GM18507 (cell line): ENCODE measurements at regions not wholly inside any gene's neighbourhood (a gene's known extent, or its start where the extent isn't known, plus 50 kb on each side); places are given as distances from the start of the nearest gene placed in this dataset.
"Not testable (repeated sequence)": the region's sequence is repeated elsewhere in the genome, so short reads cannot be mapped to it uniquely, and the experiment has no call there.

ENCODE experiments used
- DNase-seq: peaks from one replicate; pipeline ENCODE4 v3.0.0; 2011; ENCODE audit warnings: low read depth; ENCODE audit not compliant: insufficient read length; ENCODE audit errors: extremely low spot score
- FAIRE-seq: peaks from 2 replicates; lab custom pipeline; 2011; peaks lifted over from hg19 to GRCh38; lab: Jason Lieb, UNC

DNA sequence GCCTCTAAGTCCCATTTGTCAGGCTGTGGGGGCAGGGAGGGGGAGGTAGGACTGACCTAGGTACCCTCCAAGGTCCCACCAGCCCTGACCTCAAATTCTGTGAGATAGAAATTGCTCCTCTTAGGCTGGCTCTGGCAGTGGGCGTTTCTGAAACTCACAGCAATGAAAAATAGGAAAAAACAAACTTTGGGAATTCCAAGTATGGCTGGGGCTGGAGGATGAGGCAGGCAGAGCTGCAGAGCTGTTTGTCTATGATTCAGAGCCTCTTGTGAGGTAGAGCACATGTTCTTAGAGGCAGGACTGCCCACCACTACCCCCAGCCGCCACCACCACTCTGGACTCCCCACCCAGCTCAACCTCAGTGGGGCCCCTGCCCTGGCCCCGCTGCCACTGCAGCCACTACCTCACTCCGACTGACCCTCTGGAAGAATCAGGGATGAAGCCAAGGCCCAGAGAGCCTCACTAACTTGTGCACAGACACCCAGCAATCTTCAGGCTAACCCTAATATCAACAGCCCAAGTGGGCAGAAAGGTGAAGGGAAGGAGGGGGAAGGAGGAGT, 98.2 kb downstream of the PJA1 start:
- no peak for DNase-seq
- FAIRE-seq = no peak

DNA sequence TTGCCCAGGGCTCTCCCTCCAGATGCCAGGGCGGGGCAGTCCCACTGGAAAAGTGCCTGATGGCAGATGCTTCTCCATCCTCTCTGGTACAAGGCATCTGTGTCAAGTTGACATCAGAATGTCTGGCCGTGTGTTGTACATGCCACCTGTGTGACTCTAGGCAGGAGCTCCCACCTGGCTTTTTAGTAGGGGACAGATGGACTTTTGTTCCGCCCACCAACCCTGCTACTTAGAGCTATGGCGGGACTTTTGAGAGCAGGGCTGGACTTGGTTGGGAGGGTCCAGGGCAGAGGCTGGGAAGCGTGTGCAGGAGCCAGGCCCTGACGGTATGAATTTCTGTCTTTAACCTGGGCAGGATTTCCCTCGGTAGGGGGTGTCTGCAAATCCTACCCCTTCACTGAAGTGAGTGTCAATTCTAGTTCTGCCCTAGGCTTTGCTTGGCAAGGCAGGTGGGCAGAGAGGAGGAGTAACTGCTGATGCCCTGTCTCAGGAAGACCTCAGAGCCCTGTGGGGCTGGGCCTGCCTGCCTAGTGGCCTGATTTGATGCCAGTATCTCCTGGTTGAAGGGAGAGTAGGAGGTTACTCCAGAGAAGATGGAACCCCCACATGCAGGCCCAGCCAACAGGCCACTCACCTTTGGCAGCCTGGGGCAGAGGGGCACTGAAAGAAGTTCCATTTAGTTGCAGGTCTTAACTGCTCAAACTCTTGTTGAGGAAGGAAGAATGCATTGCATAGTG, 99.1 kb downstream of the PJA1 start:
- no peak for FAIRE-seq
- DNase-seq = no peak

DNA sequence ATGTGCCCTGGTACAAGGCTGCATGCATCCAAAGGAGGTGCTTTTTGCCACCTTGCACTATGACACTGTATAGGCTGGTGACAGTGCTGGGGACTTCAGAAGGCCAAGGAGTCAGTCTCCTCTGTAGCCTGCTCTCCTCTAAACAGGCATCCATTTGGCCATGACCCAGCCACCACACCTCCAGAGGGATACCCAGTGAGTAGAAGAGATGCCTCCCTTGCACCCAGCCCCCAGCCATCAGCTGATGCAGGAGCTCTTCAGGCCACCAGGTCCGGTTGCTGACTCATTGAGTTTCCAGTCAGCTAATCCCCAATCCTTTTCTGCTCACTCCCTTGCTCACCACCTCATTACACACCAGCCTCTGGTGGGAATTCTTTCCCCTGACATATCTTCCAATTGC, 99.8 kb downstream of the PJA1 start:
- DNase-seq (no peak), FAIRE-seq (no peak)

DNA sequence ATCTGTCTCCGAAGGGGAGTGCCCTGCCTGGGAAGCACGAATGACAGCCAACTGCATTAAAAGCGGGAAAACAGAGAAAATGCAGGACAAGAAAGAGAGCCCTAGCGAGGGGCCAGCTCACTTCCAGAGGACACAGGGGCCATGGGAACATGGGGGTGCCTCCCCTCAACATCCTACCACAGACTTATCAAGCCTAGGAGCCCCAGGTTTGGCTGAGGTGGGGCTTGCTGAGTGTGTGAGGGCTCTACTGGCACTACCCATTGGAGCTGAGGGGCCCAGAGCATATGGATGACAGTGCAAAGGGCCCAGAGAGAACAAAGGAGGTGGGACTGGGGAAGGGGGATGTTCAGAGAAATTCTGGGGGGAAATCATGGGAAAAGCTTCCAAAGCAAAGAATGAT, 101.8 kb downstream of the PJA1 start:
- DNase-seq (no peak), FAIRE-seq (no peak)

DNA sequence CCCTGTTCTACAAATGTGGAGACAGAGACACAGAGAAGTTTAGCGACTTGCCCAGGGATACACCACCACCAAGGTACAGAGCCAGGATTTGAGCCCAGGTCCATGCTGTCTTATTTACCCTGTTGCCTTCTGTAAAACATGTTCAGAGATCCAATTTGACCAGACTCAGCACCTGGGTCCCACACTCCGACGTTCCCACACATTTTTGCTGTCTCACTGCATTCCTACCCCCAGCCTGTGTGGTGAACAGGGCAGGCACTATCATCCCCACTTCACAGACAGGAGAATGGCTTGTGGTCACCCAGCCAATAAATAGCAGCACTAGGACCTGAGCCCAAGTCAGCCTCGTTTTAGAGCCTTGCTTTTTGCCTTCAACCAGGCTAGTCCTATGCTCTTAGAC, 102.8 kb downstream of the PJA1 start:
- FAIRE-seq = no peak

DNA sequence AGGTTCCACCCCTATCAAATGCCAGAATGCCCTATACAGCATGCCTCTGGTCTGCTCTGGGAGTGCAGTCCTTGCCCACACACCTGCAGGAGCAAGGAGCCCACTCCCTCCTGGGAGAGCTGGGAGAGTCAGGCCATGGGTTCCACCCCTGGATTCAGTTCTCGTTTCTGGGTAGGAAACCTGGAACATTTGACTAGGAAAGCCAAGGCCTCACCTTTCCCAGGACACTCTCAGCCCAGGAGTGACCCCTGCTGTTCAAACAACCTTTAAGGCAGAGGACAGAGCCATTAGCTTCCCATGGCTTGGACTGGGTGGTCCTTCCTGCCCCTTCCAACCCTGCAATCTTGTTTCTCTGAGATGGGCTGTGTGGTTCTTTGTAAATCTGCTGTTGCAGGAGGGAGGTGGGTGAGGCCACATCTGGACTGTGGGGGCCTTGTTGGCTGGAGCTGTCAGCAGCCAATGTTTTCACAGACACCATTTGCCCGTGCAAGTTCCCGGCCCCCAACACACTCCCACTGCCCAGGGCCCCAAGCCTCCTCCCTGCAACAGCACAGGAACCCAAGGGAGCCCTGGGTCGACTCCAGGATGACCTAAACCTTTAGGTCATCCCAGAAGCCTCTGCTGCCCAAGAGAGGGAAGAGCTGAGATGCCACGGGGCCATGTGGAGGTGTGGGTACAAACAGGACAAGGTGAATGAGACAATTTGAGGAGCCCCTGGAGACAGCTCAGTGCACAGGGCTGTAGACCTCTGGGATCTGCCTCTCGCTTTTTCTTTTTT, 104.4 kb downstream of the PJA1 start:
- DNase-seq (no peak), FAIRE-seq (no peak)

More for the DNA sequence above, 102.8 kb downstream of the PJA1 start:
- no peak for DNase-seq

DNA sequence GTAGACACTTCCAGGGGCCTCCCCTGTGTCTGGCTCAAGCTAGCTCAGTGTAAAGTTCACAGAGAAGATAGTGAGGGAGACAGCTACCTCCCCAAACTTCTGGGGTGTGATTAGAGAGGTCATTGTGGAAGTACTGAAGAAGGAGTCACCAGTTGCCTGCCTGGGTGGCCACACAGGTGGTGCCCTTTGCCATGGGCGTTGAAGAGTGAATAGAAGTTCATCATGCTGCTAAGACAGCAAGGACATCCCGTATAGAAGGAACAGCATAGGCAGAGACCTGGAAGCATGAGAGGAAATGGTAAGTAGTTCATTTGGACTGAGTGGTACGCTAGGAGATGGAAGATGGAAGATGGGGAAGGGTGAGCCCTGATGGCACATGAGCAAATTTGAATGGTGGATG, 110.1 kb downstream of the PJA1 start:
- DNase-seq = no peak
- no peak for FAIRE-seq

DNA sequence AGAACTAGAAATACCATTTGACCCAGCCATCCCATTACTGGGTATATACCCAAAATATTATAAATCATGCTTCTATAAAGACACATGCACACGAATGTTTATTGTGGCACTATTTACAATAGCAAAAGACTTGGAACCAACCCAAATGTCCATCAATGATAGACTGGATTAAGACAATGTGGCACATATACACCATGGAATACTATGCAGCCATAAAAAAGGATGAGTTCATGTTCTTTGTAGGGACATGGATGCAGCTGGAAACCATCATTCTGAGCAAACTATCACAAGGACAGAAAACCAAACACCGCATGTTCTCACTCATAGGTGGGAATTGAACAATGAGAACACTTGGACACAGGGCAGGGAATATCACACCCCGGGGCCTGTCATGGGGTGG, 110.8 kb downstream of the PJA1 start:
- FAIRE-seq, DNase-seq: not testable (repeated sequence)

DNA sequence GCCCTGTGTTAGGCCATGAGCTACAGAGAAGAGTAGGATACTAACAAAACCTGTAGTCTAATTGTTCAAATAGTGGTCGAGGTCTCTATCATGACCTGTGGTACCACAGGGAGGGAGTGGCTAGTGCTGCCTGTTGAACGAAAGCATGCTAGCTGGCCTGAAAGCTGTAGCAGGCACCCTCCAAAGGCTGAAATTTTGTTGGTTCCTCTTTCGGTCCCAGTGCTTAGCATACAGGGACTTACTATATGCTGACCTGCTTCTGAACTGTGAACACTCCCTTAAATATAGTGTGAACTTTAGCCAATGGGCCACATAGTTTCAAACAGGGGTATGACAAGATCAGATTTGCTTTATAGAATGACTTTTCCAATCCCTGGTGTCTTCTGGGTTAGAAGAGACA, 113.4 kb downstream of the PJA1 start:
- FAIRE-seq = no peak
- DNase-seq = no peak

DNA sequence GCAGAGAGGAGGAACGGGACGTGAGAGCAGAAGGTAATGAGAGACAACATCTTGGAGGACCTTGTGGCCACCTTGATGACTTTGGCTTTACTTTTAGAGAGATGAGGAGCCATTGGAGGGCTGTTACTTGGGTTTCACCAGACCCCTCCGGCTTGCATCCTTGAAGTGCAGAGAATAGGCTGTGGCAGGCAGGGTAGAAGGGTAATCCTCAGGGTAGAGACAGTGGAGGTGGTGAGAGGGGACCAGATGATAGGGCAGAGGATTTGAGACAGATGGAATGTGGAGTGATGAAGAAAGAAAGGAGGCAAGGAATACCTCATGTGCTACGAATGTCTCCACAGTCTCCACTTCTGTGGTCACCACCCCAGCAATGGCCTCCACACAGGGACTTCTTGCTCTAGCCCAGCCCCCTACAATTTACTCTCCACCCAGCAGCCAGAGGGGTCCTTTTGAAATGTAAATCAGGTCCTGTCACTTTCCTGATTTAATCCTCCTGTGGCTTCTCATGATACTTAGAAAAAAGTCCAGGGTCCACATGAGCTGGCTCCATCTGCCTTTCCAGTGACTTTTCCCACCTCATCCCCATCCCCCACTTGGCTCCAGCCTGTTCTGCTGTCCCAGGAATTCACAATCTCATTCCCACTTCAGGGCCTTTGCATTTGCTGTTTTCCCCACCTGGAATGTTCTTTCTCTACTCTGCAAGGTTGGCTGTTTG, 115.0 kb downstream of the PJA1 start:
- FAIRE-seq (no peak), DNase-seq (no peak)

DNA sequence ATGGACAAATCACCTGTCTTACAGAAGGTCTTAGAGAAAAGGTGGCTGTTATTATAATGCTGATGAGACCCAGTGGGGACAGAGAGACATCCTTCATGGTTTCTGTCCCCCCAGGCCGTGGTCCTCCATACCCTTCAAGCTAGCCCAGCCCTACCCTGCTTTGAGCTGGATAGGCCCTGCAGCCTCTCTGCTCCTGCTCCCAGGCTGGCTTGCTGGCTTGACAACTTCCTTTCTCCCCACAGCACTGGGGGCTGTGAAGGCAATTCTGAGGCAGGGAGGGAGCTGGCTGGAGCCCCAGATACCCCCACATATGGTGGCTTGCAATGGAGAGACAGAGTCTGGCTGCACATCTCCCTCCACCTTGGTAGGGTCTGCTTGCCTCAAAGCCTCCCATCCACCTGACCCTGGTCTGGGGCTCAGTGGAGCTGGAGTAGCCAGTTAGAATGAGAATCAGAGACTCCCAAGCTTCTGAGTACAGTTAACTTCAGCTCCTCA, 118.2 kb downstream of the PJA1 start:
- DNase-seq (no peak), FAIRE-seq (no peak)

DNA sequence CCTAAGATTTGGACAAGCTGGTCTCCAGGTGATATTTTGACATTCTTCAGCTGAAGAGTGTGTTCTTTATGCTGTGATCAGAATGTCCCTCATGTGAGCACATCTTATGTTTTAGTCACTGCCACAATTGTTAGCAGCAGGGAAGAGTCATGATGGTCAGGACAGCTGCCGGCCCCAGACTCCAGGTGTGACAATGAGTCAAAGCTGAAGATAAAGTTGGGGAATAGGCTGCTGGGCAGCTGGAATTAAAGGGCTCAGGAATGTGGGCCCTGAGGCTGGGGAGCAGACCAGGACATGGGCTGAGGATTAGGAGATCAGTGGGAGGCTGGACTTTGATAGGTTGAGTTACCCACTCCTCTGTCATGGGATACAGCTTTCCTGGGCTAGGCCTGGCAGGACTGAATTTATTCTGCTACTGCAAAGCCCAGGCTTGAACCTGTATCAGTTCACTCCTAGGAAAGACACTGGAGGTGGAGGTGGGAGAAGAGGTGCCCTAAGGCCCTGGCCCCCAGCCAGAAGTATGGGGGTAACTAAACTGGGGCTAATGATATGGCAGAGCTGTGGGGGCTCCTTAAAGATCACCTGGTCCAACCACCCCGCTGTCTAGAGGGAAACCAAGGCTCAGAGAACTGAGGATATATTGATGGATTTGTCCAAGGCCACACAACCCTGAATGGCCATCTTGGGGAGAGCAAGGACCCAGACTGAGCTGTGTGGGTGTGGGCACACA, 119.5 kb downstream of the PJA1 start:
- FAIRE-seq = no peak
- DNase-seq = no peak

DNA sequence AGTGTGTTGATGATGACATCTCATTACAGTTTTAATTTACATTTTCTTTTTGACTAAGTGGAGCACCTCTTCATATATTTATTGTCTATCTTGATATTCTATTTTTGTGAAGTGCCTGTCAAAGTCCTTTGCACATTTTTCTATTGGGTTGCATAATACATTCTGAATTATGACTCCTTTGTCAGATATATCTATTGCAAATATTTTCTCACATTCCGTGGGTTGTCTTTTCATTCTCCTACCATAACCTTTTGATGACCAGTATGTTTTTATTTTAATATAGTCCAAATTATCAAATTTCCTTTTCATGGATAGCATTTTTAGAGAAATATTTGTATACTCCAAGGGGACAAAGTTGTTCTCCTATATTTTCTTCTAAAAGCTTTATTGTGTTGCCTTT, 126.4 kb downstream of the PJA1 start:
- DNase-seq (no peak), FAIRE-seq (no peak)

DNA sequence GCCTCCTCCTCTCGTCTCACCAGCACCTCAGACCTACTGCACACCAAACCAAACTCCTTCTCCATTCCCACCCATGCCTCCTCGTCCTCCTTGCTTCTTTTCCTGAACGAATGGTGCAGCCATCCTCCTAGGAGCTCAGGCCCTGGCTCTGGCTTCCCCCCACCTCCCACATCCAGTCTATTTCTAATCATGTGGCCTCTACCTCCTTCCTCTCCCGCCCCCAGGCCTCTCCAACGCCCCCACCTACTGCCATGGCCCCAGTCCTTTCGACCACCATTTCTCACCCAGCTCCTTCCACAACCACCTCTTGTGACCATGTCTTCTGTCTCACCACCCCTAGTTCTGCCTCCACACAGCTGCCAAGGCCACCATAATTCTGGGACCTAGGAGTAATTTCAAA, 127.1 kb downstream of the PJA1 start:
- DNase-seq (no peak), FAIRE-seq (no peak)

DNA sequence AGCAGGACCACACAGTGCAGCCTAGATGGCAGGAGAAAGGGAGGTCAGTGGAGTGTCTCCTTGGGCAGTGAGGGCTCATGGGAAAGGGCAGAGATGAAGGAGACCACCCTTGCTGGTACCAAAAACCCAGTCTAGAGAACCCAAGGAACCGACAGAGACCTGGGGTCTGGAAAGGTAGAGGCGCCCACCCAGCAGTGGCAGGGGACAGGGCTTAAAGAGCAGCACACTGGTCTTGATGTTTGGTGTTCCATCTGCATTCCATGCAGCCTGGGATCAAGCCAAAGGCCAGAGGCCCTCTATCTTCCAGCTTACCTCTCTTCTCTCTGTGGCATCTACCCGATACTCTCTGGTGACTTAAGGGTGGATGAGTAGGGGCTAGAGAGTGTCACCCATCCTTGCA, 127.5 kb downstream of the PJA1 start:
- FAIRE-seq (no peak), DNase-seq (no peak)

DNA sequence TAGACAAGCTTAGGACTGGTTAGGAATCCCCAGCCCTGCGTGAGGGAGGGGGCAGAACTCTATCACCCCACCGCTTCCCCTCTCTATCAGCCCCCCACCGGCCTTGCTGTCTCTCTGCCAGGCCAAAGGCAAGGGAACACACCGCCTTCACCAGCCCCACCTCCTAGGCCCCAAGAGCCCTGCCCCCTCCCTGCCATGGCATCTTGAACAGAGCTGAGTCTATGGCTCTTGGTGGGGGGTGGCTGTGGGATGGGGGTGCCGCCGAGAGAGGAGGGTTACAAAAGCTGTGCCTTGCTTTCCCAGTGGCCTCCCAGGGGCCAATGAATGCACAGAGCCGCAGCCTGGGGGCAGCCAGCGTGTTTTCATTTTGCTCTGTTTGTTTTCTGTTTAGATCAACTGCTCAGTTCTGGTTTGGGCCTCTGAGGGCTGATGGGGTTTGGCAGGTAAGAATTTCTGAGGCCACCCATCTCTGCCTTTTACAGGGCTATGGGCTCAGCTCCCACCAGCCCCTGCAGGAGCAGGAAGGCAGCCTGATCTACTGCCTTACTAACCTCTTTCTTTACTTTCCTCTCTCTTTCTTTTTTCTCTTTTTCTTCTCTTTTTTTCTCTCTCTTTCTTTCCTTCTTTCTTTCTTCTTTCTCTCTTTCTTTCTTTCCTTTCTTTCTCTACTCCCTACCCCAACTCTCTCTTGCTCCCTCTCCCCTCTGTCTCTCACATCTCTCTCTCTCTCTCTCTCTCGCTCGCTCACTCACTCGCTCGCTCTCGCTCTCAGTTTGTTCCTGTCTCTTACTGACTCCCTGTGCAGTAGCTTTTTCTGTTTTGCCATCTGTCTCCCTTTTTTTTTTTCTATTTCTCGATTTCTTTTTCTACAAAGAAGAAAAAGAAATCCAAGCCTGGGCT, 128.3 kb downstream of the PJA1 start:
- FAIRE-seq = no peak
- no peak for DNase-seq

DNA sequence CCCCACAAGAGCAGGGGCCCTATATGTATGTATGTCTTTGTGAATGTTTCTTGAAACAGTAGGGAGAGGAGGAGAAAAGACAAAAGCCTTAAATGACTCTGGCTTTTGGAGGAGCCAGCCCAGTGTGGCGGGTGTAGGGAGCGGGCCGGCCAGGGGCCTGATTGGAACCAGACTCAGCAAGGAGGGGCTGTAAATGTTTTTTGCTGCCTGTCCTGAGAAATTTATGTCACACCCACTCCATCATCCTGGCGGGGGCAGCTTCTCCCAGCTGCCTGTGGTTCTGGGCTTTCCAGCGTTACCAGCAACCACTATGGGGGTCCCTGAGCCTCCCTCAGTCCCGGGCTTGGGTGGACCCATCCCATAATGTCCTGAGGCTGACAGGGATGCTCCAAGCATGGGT, 130.8 kb downstream of the PJA1 start:
- no peak for DNase-seq
- no peak for FAIRE-seq

DNA sequence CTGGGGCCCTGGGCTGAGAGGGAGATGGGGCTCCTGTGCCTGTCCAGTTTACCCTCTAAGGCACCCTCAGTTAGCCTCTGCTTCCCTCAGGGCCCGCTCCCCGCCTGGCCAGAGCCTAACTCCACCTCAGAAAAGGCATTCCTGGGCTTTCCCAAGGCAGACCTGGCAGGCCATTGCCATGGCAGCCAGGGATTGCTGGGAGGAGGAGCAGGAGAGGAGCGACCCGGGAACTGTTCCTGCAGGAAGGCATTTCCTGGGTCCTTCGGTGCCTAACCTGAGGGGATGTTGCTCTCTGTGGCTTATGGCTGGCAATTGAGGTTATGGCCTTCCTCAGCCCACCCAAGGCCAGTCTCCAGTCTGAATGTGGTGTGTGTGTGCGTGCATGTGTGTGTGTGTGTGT, 131.3 kb downstream of the PJA1 start:
- FAIRE-seq (no peak), DNase-seq (no peak)

DNA sequence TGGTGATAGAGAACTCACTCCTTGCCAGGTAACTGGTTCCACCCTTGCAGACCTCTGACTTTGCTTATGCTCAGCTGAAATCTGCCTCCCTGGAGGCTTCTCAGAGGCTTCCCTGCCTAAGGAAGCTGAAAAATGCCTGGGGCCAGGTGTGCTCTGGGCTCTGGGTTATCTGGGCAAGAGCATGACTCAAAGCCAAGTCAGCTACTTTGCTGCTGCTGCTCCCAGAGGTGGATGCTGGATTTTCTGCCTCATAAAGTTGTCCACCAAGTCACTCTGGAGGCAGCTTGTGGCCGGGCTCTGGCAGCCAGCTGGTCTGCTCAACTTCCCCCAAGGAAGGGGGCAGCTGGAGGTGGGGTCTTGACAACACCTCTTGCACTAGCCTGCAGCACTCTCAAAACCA, 132.7 kb downstream of the PJA1 start:
- no peak for FAIRE-seq

More for the DNA sequence above, 132.7 kb downstream of the PJA1 start:
- DNase-seq = no peak
